ENCODE measurements at regions not wholly inside any gene's neighbourhood (a gene's known extent, or its start where the extent isn't known, plus 50 kb on each side); places are given as distances from the start of the nearest gene placed in this dataset.
"Not testable (repeated sequence)": the region's sequence is repeated elsewhere in the genome, so short reads cannot be mapped to it uniquely, and the experiment has no call there.

DNA sequence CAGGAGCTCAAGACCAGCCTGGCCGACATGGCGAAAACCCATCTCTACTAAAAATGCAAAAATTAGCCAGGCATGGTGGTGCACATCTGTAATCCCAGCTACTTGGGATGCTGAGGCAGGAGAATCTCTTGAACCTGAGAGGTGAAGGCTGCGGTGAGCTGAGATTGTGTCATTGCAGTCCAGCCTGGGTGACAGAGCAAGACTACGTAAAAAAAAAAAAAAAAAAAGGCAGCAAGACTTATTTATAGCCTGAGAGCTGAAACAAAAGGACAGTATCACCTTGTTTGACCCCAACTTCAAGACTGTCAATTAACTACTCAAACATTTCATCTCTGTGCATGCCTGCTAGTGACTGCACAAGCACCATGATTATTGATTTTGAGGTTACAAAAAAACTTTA is 478.9 kb upstream of the GBE1 start:
- DNase-seq, result no peak

DNA sequence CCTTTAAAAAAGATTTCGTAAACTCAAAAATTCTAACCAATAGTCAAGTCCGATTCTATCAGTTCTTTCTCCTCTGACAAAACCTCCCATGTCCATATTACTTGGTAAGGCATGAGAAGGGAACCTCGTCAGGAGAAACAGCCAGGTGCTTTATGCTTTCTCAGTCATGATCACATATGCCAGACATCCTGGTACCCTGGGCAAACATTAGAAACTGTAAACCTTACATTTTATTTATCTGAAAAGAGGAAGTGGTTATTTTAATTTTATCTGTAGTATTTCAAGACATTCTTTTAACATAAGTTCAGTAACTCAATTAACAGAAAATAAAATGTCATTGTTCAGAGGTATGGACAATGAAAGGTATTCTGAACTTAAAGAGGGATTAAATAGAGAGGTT is 474.8 kb upstream of the GBE1 start:
- DNase-seq, result no peak

DNA sequence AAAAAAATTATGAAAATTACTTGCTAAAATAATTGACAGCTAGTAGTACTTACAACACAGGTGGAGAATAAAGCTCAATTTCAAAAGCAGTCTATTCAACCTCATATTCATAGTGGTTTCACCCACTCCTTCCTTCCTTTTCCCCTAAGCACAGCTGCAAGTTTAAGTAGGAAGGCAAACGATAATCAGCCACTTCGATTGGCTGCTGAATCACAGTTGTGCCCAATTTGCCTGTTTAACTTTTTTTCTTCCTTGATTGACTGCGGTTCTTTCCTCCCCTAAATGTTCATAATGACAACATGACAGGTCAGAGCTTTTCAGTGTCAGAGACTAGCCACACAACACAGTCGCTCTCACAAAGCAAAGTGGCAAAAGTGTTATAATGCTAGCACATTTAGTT is 468.0 kb upstream of the GBE1 start:
- no peak for DNase-seq

DNA sequence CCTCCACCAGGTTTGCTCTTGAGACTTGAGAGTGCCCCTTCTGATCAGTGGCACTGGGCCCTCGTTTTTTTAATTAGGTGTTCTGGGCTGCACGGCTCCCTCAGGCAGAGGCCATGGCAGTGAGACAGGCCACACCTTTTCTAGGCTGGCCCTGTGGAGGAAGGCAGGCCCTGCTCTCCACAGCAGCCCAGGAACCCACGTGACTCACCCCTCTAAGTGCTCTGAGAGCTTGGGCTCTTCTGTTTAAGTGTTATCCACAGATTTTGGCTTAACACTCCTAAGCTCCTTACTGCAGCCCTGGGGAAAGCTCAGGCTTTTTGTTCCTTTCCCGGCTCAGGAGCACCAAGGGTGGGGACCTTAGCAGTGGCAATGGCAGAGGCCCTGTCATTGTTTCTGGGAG is 463.2 kb upstream of the GBE1 start:
- DNase-seq, result no peak

DNA sequence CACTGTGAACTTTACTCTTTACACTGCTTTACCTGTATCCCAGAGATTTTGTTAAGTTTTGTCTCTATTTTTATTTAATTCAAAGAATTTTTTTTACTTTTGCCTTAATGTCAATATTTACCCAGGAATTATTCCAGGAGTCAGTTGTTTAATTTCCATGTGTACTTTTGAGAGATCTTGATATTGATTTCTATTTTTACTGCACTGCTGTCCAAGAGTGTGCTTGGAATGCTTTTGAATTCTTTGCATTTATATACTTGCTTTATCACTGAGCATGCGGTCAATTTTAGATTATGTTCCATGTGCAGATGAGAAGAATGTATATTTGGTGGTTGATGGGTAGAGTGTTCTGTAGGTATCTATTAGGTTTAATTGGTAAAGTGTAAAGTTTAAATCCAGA is 461.0 kb upstream of the GBE1 start:
- DNase-seq, result no peak

DNA sequence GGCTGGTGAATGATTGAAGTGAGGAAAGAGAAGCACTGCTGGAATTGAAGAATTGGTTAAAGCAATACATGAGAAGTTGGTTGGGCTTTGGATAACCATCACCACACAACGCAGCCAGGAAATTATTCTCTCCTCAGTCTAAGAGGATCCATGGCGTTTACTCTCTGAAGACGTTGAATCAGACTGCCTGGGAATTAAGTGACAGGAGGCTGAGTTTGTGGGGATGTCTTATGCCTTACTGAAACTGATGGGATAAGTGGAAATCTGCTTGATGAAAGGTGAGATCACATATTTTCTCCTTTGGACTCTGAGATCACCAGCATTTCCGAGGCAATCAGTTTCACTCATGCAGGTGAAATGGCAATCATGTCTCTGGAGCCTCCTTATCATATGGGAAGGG is 456.1 kb upstream of the GBE1 start:
- DNase-seq, result no peak

DNA sequence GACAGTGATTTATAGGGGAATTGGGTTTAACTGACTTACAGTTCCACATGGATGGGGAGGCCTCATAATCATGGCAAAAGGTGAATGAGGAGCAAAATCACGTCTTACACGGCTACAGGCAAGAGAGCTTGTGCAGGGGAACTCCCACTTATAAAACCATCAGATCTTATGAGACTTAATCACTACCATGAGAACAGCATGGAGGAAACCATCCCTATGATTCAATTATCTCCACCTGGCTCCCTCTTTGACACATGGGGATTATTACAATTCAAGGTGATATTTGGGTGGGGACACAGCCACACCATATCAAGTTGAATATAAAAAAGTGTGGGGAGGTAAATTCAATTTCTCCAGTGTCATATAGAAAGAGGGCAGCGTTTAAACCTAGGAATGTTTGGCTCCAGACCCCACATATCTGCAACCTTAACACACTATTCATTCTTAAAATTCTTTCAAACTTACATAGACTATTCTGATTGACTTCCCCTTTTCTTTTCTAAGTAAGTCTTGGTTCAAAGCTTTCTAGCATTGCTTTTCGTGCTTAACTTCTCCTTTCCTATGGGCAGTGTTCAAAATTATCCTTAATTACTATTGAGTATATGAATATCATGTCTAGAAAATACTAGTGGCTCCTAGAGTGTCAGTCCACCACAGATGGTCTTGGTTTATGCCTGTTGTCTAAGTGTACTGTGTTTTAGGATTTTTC is 446.7 kb upstream of the GBE1 start:
- no peak for DNase-seq

DNA sequence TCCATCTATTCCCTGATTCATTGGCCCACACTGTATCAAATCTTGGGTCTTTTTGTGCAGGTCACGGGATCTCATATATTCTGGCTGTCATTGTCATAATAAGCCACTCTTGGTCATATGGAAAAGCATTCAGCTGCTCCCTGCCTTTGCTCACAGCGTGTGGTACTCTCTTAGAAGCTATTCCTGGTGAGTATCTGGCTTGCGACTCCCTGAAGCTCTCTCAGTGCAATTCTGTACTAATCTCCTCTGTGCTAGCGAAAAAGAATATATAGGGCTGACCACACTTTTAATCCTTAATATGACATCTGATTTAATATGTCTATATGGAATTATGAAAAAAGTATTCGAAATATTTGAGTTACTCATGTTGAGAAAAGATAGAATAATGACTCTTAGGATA is 440.8 kb upstream of the GBE1 start:
- no peak for DNase-seq

DNA sequence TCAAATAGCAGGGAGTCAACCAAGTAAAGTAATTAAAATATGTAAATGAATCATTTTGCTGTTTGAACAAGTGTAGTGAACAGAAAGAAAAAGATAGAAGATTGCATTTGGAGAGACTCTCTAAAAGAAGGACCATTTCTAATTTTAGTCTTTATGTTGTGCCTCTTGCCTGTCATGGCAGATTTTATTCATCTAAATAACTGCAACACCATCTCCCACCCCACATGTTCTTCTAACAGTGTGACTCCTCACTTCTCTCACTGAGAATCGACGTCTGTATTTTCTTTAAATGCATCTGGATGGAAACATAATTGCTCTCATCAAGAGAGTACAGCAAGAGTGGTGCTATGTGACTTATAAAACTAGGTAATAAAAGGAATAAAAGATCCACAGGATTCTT is 439.9 kb upstream of the GBE1 start:
- no peak for DNase-seq

DNA sequence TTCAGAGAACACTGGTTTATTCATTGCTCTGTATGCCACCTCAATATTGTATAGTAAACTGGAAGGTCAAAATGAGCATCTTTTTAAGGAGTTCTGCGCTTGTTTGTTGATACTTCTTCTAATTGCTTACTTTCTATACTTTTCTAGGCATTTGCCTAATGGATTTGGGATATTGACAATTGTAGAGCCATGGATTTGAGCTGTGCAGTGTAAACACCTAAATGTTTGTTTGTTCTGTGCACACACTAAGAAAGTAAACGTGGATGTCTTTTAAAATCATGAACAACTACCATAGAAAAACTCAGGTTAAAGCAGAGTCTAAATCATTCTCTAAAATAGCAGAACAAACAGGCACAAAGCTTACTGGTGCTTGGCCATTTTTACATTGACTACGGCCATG is 436.6 kb upstream of the GBE1 start:
- no peak for DNase-seq

DNA sequence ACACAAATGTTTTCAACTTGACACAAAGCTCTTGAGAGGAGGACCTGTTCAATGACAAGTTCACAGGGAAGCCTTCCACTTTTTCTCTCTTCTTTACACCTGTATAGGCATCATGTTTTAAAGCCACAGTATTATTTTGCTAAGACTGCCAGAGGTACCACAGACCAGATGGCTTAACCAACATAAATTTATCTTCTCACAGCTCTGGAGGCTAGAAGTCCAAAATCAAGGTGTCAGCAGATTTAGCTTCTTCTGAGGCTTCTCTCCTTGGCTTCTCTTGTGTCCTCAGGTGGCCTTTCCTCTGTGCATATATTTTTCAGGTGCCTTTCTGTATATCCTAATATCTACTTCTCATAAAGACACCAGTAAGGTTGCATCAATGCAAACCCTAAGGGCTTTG is 435.2 kb upstream of the GBE1 start:
- DNase-seq, result no peak

DNA sequence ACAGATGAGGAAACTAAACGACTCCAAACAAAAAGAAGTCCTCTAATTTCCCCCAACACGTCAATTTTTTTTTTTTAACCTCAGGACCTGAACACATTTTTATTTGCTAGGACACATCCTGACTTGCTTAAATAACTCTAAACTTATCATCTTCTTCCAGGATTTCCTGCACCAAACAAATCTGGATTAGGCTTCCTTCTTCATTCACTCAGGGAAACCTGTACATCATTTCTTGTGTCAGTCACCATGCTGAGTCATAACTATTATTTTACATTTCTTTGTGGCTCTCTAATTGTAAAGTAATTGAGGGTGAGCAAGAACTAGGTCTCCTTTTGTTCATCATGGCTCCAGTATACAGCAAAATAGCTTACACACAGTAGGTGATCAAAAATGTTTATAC is 433.4 kb upstream of the GBE1 start:
- DNase-seq, result no peak

DNA sequence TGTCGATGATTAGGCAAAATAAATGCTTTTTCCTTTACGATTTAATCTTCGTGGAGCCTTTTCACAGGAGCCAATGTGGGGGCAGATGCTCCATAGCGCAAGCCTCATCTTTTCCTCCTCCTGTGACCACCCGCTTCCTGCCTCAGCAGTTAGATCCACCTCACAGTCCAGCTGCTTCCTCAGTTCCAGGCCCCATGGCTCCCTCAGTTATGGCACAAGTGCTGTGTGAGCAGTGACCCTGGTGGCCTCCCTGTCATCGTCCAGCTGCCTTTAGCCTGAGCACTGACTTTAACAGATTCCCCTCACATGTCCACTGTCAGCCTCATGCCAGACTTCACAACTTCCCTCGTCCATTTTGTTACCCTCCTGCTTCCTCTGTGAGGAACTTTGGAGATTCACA is 424.6 kb upstream of the GBE1 start:
- DNase-seq, result no peak

DNA sequence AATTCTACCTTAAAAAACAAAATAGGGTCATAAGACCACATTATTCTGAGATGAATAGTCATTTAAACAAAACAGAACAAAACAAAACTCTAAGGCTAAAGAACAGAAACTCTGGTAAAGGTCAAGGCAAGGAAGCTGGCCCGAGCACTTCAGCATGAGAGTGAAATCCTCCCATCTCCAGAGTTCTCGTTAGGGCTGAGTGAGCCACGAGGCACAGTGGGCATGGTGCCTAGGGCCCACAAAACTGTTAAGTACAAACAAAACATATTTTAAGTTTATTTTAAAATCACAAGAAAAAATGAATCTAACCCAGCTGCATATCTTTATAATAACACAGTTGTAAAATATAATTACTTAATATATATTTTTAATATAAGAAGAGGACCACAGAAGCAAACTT is 417.8 kb upstream of the GBE1 start:
- DNase-seq, result no peak

DNA sequence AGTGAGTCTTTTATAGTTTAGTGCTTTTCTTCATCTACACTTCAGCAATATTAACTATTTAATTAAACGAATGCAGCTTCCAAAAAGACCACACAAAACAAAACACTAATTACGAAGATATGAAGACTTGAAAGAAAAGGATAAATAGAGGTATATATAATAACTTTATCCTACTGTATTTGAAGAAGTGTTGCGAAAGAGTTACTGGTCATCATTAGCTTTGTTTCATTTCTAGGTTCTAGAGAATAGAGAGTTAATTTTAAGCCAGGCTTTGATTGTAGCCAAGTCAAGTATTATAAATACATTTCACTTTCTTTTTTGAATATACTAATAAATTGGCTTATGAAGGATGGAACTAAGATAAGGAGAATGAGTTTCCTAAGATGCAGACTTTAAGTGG is 416.8 kb upstream of the GBE1 start:
- DNase-seq, result no peak

DNA sequence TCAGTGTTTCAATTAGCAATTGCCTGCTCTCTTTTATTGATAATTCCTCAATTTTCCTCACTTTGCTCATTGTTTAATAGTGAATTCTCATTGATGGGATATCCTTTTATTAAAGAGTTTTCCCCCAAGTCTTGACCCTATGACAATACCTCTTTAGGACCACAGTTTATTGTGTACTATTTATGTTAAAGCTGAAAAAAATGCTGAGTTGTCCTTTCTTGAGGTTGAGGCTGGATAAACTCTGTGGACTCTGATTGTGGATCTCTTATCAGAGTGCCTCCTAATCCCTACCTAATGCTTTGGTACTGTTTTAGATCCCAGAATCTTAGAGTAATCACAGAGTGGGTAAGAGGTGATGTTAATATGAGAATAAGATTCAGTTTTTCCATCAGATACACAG is 416.3 kb upstream of the GBE1 start:
- no peak for DNase-seq

DNA sequence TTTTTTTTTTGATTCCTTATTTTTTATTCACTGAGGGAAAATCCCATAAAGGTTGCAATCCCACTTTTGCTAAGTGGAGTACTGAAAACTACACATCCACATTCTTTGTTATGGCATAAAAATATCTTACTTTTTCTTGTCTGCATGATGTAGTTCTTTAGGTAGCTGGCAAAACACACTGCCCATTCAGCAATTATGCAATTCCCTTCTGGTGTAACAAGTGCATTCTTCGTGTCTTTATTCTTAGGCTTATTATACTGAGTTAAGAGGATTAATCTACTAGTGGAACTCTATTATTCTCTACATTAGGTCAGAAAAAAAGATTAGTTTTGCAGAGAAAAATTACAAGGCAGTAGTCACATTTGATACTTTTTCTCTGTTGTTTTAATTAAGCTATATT is 403.8 kb upstream of the GBE1 start:
- DNase-seq, result no peak

DNA sequence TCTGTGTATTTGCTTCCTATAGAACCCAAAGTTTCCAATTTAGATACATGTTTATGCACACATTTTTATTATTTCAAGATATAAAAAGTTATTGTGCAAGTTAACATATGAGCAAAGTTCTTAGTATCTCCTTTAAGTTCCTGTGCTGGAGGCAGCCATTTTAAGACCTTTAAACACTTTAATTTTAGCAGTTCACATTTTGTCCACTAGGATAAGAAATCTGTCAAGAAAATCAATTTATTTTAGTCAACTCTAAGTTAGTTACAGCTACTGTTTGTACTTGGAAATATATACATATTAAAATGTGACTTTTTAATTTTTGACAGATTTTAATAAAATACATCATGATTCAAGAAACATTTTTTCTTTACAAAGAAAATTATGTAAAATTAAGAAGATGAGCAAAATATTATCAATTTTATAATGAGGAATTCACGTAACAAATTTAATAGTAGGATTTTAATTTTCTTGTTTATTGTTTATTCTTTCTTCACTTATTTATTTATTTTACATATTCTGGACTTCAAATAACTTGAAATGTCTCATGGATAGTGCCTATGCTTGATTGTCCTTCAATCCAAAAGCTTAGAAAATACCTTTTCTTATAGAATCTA is 402.6 kb upstream of the GBE1 start:
- DNase-seq, result no peak

DNA sequence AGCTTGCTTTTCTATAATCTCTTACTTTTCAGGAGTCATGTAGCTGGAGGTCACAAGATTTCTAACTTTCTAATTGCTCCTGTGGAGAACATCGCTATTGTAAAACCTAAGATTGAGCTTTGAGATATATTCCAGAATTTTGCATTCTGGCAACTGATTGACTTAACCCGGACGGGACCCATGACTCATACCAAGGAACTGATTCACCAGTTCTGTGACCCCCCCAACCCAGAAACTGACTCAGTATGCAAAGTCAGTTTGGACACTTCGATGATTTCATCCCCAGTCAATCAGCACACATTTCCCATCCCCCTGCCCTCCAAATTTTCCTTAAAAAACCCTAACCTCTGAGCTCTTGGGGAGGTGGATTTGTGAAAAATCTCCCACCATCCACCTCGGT is 396.5 kb upstream of the GBE1 start:
- DNase-seq, result no peak

DNA sequence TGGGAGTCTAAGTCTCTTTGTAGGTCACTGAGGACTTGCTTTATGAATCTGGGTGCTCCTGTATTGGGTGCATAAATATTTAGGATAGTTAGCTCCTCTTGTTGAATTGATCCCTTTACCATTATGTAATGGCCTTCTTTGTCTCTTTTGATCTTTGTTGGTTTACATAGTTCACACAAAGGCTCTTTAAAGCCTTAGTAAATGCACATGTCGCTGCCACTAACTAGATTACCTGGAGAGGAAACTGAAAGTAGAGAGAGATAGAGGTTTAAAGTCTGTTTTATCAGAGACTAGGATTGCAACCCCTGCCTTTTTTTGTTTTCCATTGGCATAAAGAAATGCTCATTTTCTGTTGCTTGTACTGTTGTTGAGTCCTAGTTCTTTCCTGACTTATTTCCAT is 392.4 kb upstream of the GBE1 start:
- DNase-seq, result not testable (repeated sequence)

DNA sequence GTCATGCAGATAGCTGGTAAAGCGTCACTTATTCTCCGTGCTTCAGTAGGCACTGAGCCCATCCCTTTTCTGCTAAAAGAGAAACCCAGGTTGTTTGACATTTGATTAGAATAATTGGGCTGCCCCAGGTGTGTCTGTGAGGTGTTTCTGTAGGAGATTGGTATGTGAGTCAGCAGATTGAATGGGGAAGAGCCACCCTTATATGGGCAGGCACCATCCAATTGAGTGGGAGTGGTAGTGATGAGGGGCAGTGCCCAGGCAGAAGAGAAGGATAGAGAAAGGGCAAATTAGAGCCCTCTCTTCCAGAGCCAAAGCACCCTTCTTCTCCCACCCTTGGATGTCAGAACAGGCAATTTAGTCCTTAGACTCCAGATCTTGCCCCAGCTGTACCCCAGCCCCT is 384.3 kb upstream of the GBE1 start:
- no peak for DNase-seq

DNA sequence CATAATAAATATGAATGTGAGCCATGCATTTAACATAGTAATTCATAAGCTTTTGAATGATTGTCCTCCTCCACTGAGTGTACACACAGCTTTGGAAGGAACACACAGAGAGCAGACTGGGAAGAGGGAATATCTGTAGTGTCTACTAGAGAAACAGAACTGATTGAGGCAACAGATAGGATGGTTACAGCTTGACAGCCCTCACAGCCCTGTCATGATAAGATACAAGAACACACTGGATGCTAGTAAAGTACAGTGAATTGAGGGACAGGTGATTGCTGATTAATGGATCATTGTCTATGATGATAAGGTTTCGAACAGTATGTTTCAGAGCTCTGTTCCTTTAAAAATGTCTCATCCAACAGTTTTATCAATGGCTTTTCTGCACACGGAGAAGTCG is 383.4 kb upstream of the GBE1 start:
- no peak for DNase-seq

DNA sequence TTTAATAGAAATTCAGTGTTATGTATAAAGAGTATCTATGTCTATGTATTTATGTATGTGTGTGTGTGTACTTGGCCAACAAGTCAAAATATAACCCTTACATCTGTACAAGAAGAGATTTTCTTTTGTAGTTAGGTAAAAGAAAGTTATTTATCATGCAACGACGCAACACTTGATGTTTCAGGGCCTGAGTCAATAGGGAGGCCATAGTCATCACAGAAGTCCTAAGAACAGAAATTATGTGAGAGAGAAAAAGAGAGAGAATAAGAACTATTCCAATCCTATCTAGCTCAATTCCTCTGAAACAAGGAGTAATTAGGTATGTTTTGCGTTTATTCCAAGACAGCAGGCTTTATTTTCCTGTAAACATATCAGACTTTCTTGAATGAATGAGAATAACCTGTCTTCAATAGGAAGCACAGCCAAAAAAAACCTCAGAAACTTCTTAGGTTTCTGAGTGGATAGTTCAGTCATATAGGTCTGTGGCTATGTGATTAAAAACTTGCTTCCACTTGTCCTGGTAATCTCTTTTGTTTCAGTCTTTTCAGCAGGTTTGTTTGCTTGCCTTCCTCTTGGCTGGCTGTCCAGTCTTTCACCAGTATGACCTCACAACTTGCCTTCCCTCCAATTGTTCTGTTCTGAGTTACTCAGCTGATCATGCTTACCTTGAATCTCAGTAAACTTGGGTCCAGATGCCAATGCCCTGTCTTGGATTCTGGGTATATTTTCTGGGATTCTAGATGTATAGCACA is 382.4 kb upstream of the GBE1 start:
- no peak for DNase-seq

DNA sequence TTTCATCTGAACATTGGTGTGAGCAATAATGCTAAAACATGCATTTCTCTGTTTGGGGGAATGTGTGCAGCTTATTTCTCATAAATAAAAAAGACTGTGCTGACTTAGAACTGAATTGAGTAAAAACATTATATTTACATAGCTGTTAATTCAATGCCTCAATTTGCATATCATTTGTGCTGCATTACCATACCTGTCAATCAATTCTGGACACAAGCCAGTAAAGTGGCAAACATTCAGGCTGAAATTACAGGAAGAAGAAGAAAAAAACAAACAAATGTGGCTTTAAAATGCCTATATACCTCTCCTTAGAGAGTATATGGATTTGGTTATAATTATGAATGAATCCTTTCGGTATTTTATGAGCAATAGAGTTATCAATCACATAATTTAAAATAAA is 380.1 kb upstream of the GBE1 start:
- no peak for DNase-seq

DNA sequence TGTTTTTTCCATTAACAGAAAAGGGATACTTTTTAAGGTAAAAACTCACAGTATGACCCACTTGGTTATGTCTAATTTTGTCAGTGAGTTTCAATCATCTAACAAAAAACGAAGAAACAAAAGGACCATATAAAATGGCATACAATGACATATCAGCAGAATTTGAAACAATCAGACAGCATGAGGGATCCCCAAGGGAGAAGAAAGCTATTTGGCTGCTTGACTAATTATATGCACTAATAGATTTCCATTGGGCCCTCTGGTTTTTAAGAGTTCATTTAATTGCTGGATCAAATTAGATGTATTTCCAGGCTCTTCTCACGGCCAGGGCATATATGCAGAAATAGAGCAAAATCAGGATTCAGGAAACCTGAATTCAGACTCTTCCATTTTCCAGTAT is 376.4 kb upstream of the GBE1 start:
- DNase-seq, result no peak

Measured in activated CD4-positive, CD25-positive, alpha-beta regulatory T cell (primary cell).